Dermis blood vessel endothelial cell (primary cell): ENCODE measurements at regions not wholly inside any gene's neighbourhood (a gene's known extent, or its start where the extent isn't known, plus 50 kb on each side); places are given as distances from the start of the nearest gene placed in this dataset.
"Not testable (repeated sequence)": the region's sequence is repeated elsewhere in the genome, so short reads cannot be mapped to it uniquely, and the experiment has no call there.

ENCODE experiments used
- DNase-seq: peaks from one replicate; pipeline ENCODE4 v3.0.0; 2010

- DNase-seq, result no peak
Observed at GRCh38 chr9:17083258-17083657, 51.6 kb upstream of the CNTLN start.

GRCh38 chr9:17082343-17083064 is 52.3 kb upstream of the CNTLN start:
- DNase-seq, result no peak

GRCh38 chr9:17081814-17082213 is 53.0 kb upstream of the CNTLN start:
- DNase-seq, result no peak

- DNase-seq, result no peak
Observed at GRCh38 chr9:17081351-17081750, 53.5 kb upstream of the CNTLN start.

GRCh38 chr9:17075758-17076485 is 58.9 kb upstream of the CNTLN start:
- no peak for DNase-seq

GRCh38 chr9:17075146-17075757 is 59.6 kb upstream of the CNTLN start:
- DNase-seq, result no peak

- DNase-seq, result not testable (repeated sequence)
Observed at GRCh38 chr9:17072563-17072962, 62.3 kb upstream of the CNTLN start.

GRCh38 chr9:17068671-17069070 is 66.2 kb upstream of the CNTLN start:
- no peak for DNase-seq

- peak; percentile 83 for DNase-seq
Observed at GRCh38 chr9:17065062-17065461, 69.8 kb upstream of the CNTLN start.

GRCh38 chr9:17064558-17064957 is 70.3 kb upstream of the CNTLN start:
- DNase-seq, result no peak

- DNase-seq, result peak; percentile 74
Observed at GRCh38 chr9:17063535-17064135, 71.2 kb upstream of the CNTLN start.

GRCh38 chr9:17062497-17062896 is 72.3 kb upstream of the CNTLN start:
- DNase-seq, result no peak

GRCh38 chr9:17060450-17060849 is 74.4 kb upstream of the CNTLN start:
- DNase-seq, result no peak

- no peak for DNase-seq
Observed at GRCh38 chr9:17059465-17059864, 75.4 kb upstream of the CNTLN start.

GRCh38 chr9:17057729-17058128 is 77.1 kb upstream of the CNTLN start:
- DNase-seq, result no peak

GRCh38 chr9:17052626-17053025 is 82.2 kb upstream of the CNTLN start:
- DNase-seq, result no peak

- DNase-seq, result no peak
Observed at GRCh38 chr9:17045381-17045940, 89.4 kb upstream of the CNTLN start.

GRCh38 chr9:17031546-17031945 is 103.3 kb upstream of the CNTLN start:
- DNase-seq, result no peak

GRCh38 chr9:17025281-17025680 is 109.6 kb upstream of the CNTLN start:
- DNase-seq, result no peak

- DNase-seq, result no peak
Observed at GRCh38 chr9:17024129-17024528, 110.7 kb upstream of the CNTLN start.

- DNase-seq, result no peak
Observed at GRCh38 chr9:17021387-17021970, 113.4 kb upstream of the CNTLN start.

- no peak for DNase-seq
Observed at GRCh38 chr9:17019398-17019797, 115.4 kb upstream of the CNTLN start.
